22Rv1 (cell line): ENCODE measurements at regions not wholly inside any gene's neighbourhood (a gene's known extent, or its start where the extent isn't known, plus 50 kb on each side); places are given as distances from the start of the nearest gene placed in this dataset.

Source experiments
- H3K27ac ChIP-seq: fragments of 450-650 bp; 2 replicates; pipeline ENCODE4 v1.5.1; 2017
- ZFX ChIP-seq: fragments of 450-650 bp; IDR thresholded peaks from 2 replicates; pipeline ENCODE4 v1.6.1; 2017; ENCODE audit warnings: antibody characterized with exemption, borderline replicate concordance
- TF ChIP-seq, protein P1 (sequence below): fragments of 450-650 bp; IDR thresholded peaks from 2 replicates; pipeline ENCODE4 v1.5.1; 2017; ENCODE audit warnings: mild to moderate bottlenecking

- TF ChIP-seq ZFX = no peak
- TF ChIP-seq, protein P1, sequence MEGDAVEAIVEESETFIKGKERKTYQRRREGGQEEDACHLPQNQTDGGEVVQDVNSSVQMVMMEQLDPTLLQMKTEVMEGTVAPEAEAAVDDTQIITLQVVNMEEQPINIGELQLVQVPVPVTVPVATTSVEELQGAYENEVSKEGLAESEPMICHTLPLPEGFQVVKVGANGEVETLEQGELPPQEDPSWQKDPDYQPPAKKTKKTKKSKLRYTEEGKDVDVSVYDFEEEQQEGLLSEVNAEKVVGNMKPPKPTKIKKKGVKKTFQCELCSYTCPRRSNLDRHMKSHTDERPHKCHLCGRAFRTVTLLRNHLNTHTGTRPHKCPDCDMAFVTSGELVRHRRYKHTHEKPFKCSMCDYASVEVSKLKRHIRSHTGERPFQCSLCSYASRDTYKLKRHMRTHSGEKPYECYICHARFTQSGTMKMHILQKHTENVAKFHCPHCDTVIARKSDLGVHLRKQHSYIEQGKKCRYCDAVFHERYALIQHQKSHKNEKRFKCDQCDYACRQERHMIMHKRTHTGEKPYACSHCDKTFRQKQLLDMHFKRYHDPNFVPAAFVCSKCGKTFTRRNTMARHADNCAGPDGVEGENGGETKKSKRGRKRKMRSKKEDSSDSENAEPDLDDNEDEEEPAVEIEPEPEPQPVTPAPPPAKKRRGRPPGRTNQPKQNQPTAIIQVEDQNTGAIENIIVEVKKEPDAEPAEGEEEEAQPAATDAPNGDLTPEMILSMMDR = no peak
- no peak overlapping the region for H3K27ac ChIP-seq
Observed at GRCh38 chr4:30456716-30457115, 263.5 kb upstream of the PCDH7 start.

GRCh38 chr4:30460818-30461217 is 259.4 kb upstream of the PCDH7 start:
- TF ChIP-seq, protein P1 = no peak
- TF ChIP-seq ZFX = no peak
- no peak overlapping the region for H3K27ac ChIP-seq

GRCh38 chr4:30461218-30461617 is 259.0 kb upstream of the PCDH7 start:
- H3K27ac ChIP-seq = no peak overlapping the region
- TF ChIP-seq ZFX = no peak
- TF ChIP-seq, protein P1 = no peak

DNA sequence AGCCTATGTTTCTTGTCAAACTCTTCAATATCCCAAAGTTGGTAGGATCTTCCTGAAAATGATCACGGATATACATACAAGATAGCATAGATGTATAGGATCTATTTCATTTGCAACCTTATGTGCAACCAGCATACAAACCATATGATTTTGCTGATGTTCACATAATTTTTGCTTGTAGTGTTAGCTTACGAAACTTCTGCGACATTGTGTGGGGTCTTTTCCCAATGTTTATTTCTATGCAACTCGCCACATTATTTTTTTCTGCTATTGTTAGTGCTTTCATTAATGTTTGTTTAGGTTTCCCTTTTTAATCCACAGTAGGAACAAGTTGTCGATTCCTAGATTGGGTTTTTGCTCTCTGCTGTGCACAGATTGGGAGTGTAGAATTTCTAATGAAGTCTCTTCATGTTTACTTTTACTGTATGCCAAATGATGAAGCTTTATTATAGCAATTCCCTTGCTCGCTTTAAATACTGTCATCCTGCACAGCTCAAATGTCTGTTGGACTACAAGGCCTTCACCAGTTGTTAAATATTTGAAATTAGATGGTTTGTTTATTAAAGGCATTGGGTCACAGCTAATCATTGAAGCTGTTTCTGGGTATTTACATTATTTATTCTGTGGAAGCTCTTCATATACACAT is 257.6 kb upstream of the PCDH7 start:
- no peak overlapping the region for H3K27ac ChIP-seq
- TF ChIP-seq, protein P1 = no peak
- no peak for TF ChIP-seq ZFX

DNA sequence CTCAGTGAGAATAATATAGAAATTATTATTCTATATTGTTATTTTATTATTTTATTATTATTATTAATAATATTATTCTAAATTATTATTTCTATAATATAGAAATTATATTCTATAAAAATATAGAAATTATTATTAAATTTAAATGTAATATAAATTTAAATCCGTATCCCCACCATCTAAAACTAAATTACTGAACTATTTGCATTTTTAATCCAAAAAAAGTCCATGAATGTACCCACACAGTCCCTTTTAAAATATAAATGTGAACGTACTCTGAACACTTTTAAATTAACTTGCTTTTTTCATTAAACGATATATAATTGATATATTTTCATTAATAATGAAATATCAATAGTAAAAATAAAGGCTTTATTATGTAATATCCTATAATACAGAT is 248.3 kb upstream of the PCDH7 start:
- TF ChIP-seq, protein P1 = no peak
- TF ChIP-seq ZFX = no peak
- H3K27ac ChIP-seq = no peak overlapping the region

DNA sequence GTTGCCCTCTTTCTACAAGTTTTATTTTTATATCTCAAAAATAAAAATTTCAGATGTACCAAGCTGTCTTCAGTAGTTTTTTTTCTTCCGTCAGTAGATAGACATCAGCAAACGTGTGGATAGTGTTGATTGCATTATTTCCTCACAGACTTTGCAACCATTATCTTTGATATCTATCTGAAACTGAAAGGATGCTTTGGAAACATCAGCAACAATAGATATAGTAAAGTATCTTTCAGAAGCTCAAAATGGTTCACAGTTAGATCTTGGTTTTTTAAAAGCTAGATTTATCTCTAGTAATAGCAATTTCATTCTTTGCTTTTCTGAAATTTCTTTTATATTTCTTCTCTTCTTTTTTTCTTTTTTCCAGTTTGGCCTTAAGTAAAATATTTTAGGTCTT is 246.9 kb upstream of the PCDH7 start:
- no peak for TF ChIP-seq ZFX
- TF ChIP-seq, protein P1 = no peak
- no peak overlapping the region for H3K27ac ChIP-seq

GRCh38 chr4:30495251-30495650 is 224.9 kb upstream of the PCDH7 start:
- H3K27ac ChIP-seq = no peak overlapping the region
- no peak for TF ChIP-seq ZFX
- TF ChIP-seq, protein P1 = no peak
